Mesenchymal stem cell (in vitro differentiated cells and primary cell): ENCODE measurements at regions not wholly inside any gene's neighbourhood (a gene's known extent, or its start where the extent isn't known, plus 50 kb on each side); places are given as distances from the start of the nearest gene placed in this dataset.

Experiments
- DNase-seq: peaks from one replicate; pipeline ENCODE4 v3.0.0-alpha.2; 2013
- H2AFZ ChIP-seq: one replicate; pipeline ENCODE4 v1.6.1; 2013; ENCODE audit warnings: low read depth, mild to moderate bottlenecking, control low read depth, inconsistent platforms, low read length, moderate library complexity
- H2AK5ac ChIP-seq: 2 replicates; pipeline ENCODE4 v1.6.1; 2013; ENCODE audit warnings: low read length, moderate library complexity, mild to moderate bottlenecking, inconsistent platforms; ENCODE audit not compliant: severe bottlenecking
- H2BK120ac ChIP-seq: one replicate; pipeline ENCODE4 v1.6.1; 2013; ENCODE audit warnings: low read depth, mild to moderate bottlenecking, inconsistent platforms, low read length, moderate library complexity
- H2BK12ac ChIP-seq, 2 experiments: one replicate each; pipeline ENCODE4 v1.6.1; 2013; ENCODE audit warnings: inconsistent platforms in 2 of 2, low read length in 2 of 2, mild to moderate bottlenecking in 2 of 2, moderate library complexity in 2 of 2, control low read depth in 1 of 2
- H2BK15ac ChIP-seq: one replicate; pipeline ENCODE4 v1.6.1; 2013; ENCODE audit warnings: mild to moderate bottlenecking, low read depth, inconsistent platforms; ENCODE audit not compliant: poor library complexity, severe bottlenecking
- H2BK5ac ChIP-seq: 2 replicates; pipeline ENCODE4 v1.6.1; 2013; ENCODE audit warnings: low read depth, mild to moderate bottlenecking, low read length, control low read depth, inconsistent platforms; ENCODE audit not compliant: poor library complexity, severe bottlenecking
- H3K14ac ChIP-seq, 2 experiments: one replicate each; pipeline ENCODE4 v1.6.1; 2013; ENCODE audit warnings: inconsistent platforms in 2 of 2, low read length in 2 of 2, control low read depth in 1 of 2, mild to moderate bottlenecking in 1 of 2, moderate library complexity in 1 of 2
- H3K18ac ChIP-seq, 2 experiments: one replicate each; pipeline ENCODE4 v1.6.1; 2013; ENCODE audit warnings: inconsistent platforms in 2 of 2, low read length in 2 of 2, control low read depth in 1 of 2, low read depth in 1 of 2, mild to moderate bottlenecking in 1 of 2
- H3K23ac ChIP-seq, 2 experiments: one replicate each; pipeline ENCODE4 v1.6.1; 2013; ENCODE audit warnings: inconsistent platforms in 2 of 2, low read length in 2 of 2, mild to moderate bottlenecking in 2 of 2, moderate library complexity in 2 of 2, control low read depth in 1 of 2
- H3K27ac ChIP-seq: 2 replicates; pipeline ENCODE4 v1.5.1; 2013; ENCODE audit warnings: mild to moderate bottlenecking, moderate library complexity, low read length, control low read depth, inconsistent platforms; ENCODE audit not compliant: poor library complexity, severe bottlenecking
- H3K27me3 ChIP-seq, 2 experiments: 2 replicates each; pipeline versions ENCODE4 v1.6.1 to v1.7.0; 2013; ENCODE audit warnings: low read length in 2 of 2, mild to moderate bottlenecking in 2 of 2, moderate library complexity in 2 of 2, control low read depth in 1 of 2, inconsistent platforms in 1 of 2; ENCODE audit not compliant: control insufficient read depth in 1 of 2, insufficient read depth in 1 of 2
- H3K36me3 ChIP-seq, 2 experiments: 2 replicates each; pipeline versions ENCODE4 v1.6.1 to v1.7.0; 2013; ENCODE audit warnings: low read length in 2 of 2, control low read depth in 1 of 2, inconsistent platforms in 1 of 2, low read depth in 1 of 2, mild to moderate bottlenecking in 1 of 2; ENCODE audit not compliant: insufficient read depth in 2 of 2, control insufficient read depth in 1 of 2
- H3K4ac ChIP-seq, 2 experiments: one replicate each; pipeline ENCODE4 v1.6.1; 2013; ENCODE audit warnings: inconsistent platforms in 2 of 2, low read length in 2 of 2, mild to moderate bottlenecking in 2 of 2, moderate library complexity in 2 of 2, control low read depth in 1 of 2, low read depth in 1 of 2
- H3K4me1 ChIP-seq: 2 replicates; pipeline ENCODE4 v1.6.1; 2013; ENCODE audit warnings: low read depth, low read length, control low read depth; ENCODE audit not compliant: control insufficient read depth, insufficient read depth
- H3K4me2 ChIP-seq: 2 replicates; pipeline ENCODE4 v1.6.1; 2013; ENCODE audit warnings: low read length, mild to moderate bottlenecking, inconsistent platforms; ENCODE audit not compliant: poor library complexity, severe bottlenecking
- H3K4me3 ChIP-seq, 2 experiments: 2 replicates each; pipeline versions ENCODE4 v1.5.1 to v1.7.0; 2013; ENCODE audit warnings: low read length in 2 of 2, mild to moderate bottlenecking in 2 of 2, control low read depth in 1 of 2, low read depth in 1 of 2; ENCODE audit not compliant: insufficient read depth in 1 of 2
- H3K79me1 ChIP-seq: replicated peaks from 2 replicates; pipeline ENCODE4 v1.6.1; 2013; ENCODE audit warnings: mild to moderate bottlenecking, control low read depth, low read length, inconsistent platforms; ENCODE audit not compliant: poor library complexity, severe bottlenecking
- H3K9ac ChIP-seq: 2 replicates; pipeline ENCODE4 v1.7.0; 2013; ENCODE audit warnings: mild to moderate bottlenecking, low read length, moderate library complexity
- H3K9me3 ChIP-seq: 2 replicates; pipeline ENCODE4 v1.7.0; 2013; ENCODE audit warnings: mild to moderate bottlenecking, low read length; ENCODE audit not compliant: control insufficient read depth
- H4K8ac ChIP-seq: one replicate; pipeline ENCODE4 v1.6.1; 2013; ENCODE audit warnings: inconsistent platforms, mild to moderate bottlenecking, low read length, moderate library complexity
- H4K91ac ChIP-seq: one replicate; pipeline ENCODE4 v1.6.1; 2013; ENCODE audit warnings: mild to moderate bottlenecking, low read length, inconsistent platforms
- WGBS: methylation state at CpG from one replicate; pipeline ENCODE4 v1.1.7; 2013; ENCODE audit warnings: mixed read lengths; 5-methylcytosine and 5-hydroxymethylcytosine counted together

DNA sequence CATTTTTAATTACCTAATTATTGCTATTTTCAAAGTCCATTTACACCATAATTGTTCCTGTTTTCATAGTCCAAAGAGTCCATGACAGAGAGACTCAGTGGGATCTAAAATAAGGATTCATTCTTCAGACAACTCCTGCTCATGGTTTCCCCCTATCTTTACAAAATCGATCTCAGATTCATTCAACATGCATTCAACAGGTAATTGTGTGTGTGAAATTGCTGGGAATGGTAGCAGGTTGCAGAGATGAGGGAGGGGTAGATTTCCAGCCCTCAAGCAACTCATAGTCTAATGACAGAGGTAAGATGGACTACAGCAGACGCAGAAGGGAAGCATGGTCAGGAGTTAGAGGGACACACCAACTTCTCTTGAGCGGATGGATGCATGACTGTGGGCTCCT is 138.1 kb downstream of the TSHZ3 start:
- no peaks in the 10 kb centered on the region for H3K79me1 ChIP-seq
- peaks cover 3% of the 10 kb centered on the region for H3K4me1 ChIP-seq
- H2BK120ac ChIP-seq, result no peak overlapping the region
- H2BK12ac ChIP-seq, result peak overlapping the region; percentile 29 to 93
- no peak overlapping the region for H3K18ac ChIP-seq
- H2BK5ac ChIP-seq, result no peak overlapping the region
- peak overlapping the region; percentile 33 for H2BK15ac ChIP-seq
- H4K8ac ChIP-seq, result no peak overlapping the region
- peak overlapping the region; percentile 84 for H2AK5ac ChIP-seq
- H3K4me2 ChIP-seq, result no peak overlapping the region
- peak overlapping the region; percentile 60 for H4K91ac ChIP-seq
- H3K27ac ChIP-seq, result no peak overlapping the region
- no peaks in the 10 kb centered on the region for H3K27me3 ChIP-seq
- H3K4ac ChIP-seq, result no peak overlapping the region
- whole genome bisulfite sequencing, result 100% methylated on average over 2 of the region's 3 CpGs
- no peaks in the 10 kb centered on the region for H3K9me3 ChIP-seq
- H3K14ac ChIP-seq, result no peak overlapping the region
- no peak overlapping the region for H3K4me3 ChIP-seq
- DNase-seq, result no peak
- no peak overlapping the region for H2AFZ ChIP-seq
- no peak overlapping the region for H3K9ac ChIP-seq
- H3K36me3 ChIP-seq, result no peaks in the 10 kb centered on the region
- no peak overlapping the region for H3K23ac ChIP-seq

GRCh38 chr19:31205887-31206518 is 143.2 kb downstream of the TSHZ3 start:
- Histone ChIP-seq H3K4me3 (no peak overlapping the region), H2BK5ac (no peak overlapping the region)

DNA sequence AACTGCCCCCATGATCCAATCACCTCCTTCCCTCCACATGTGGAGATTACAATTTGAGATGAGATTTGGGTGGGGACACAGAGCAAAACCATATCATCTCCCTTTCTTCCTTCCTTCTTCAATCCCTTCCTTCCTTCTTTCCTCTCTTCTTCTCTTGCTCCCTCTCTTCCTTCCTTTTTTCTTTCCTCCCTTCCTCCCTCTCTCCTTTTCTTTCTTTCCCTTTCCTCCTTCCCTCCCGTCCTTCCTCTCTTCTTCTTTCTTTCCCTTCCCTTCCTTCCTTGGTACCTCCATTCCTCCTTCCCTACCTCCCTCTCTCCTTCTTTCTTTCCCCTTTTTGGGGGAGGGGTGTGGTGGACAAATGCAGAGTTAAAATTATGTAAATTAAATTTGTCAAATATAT is 145.1 kb downstream of the TSHZ3 start:
- no peak overlapping the region for H4K91ac ChIP-seq
- no peak overlapping the region for H3K27ac ChIP-seq
- no peak overlapping the region for H3K4me2 ChIP-seq
- no peak overlapping the region for H4K8ac ChIP-seq
- no peak overlapping the region for H3K9ac ChIP-seq
- no peak overlapping the region for H3K4ac ChIP-seq
- H3K14ac ChIP-seq, result no peak overlapping the region
- no peak overlapping the region for H2AK5ac ChIP-seq
- H2BK15ac ChIP-seq, result no peak overlapping the region
- H3K18ac ChIP-seq, result no peak overlapping the region
- no peaks in the 10 kb centered on the region for H3K79me1 ChIP-seq
- peaks cover 8% of the 10 kb centered on the region for H3K9me3 ChIP-seq
- no peak overlapping the region for H3K23ac ChIP-seq
- no peak overlapping the region for H2AFZ ChIP-seq
- H3K27me3 ChIP-seq, result no peaks in the 10 kb centered on the region
- no peak overlapping the region for H2BK12ac ChIP-seq
- WGBS, result no CpG with 5 or more reads among the region's 1 CpG
- no peak overlapping the region for H2BK120ac ChIP-seq
- H3K36me3 ChIP-seq, result no peaks in the 10 kb centered on the region
- H3K4me1 ChIP-seq, result no peaks in the 10 kb centered on the region
- DNase-seq, result no peak
- H3K4me3 ChIP-seq, result no peak overlapping the region
- H2BK5ac ChIP-seq, result no peak overlapping the region

More at GRCh38 chr19:31205887-31206518, 143.2 kb downstream of the TSHZ3 start:
- no peaks in the 10 kb centered on the region for H3K27me3 ChIP-seq
- no peak overlapping the region for H3K4ac ChIP-seq
- no peak overlapping the region for H2BK120ac ChIP-seq
- no peak overlapping the region for H3K27ac ChIP-seq
- H3K79me1 ChIP-seq, result no peaks in the 10 kb centered on the region
- no peak overlapping the region for H3K9ac ChIP-seq
- no peak overlapping the region for H3K18ac ChIP-seq
- H3K4me1 ChIP-seq, result no peaks in the 10 kb centered on the region
- no peak overlapping the region for H2AFZ ChIP-seq
- H3K9me3 ChIP-seq, result peaks cover 8% of the 10 kb centered on the region
- no peak overlapping the region for H2BK12ac ChIP-seq
- no peak overlapping the region for H4K8ac ChIP-seq
- WGBS, result 92% methylated on average over 2 of the region's 2 CpGs
- DNase-seq, result no peak
- no peaks in the 10 kb centered on the region for H3K36me3 ChIP-seq
- no peak overlapping the region for H3K4me2 ChIP-seq
- no peak overlapping the region for H4K91ac ChIP-seq
- no peak overlapping the region for H3K14ac ChIP-seq
- no peak overlapping the region for H3K23ac ChIP-seq
- H2AK5ac ChIP-seq, result no peak overlapping the region
- H2BK15ac ChIP-seq, result no peak overlapping the region

DNA sequence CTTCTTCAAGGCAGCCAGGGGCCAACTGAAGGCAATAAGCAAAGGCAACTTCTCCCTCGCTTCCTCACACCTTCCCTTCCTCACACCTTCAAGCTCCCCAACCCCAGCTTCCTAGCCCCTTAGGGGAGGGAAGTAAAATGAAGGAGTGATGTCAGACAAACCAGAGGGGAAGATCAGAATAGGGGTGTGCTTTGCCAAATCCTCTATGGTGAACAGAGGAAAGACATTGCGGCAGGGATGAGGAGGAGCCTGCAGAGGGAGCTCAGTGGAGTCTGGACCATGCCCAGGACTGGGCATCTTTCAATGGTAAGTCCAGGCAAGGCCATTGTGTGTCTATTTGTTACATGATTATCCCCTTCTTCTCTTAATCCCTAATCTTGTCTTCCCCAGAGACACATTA is 164.0 kb downstream of the TSHZ3 start:
- no peak overlapping the region for H4K91ac ChIP-seq
- WGBS, result 90% methylated on average over 1 of the region's 2 CpGs
- no peaks in the 10 kb centered on the region for H3K36me3 ChIP-seq
- H2BK5ac ChIP-seq, result no peak overlapping the region
- H3K23ac ChIP-seq, result no peak overlapping the region
- no peak overlapping the region for H3K18ac ChIP-seq
- no peak overlapping the region for H2AFZ ChIP-seq
- H3K4ac ChIP-seq, result no peak overlapping the region
- H3K27ac ChIP-seq, result no peak overlapping the region
- H2BK12ac ChIP-seq, result no peak overlapping the region
- no peak overlapping the region for H4K8ac ChIP-seq
- H3K4me1 ChIP-seq, result no peaks in the 10 kb centered on the region
- H3K4me2 ChIP-seq, result no peak overlapping the region
- peaks cover 40% of the 10 kb centered on the region for H3K9me3 ChIP-seq
- H3K14ac ChIP-seq, result no peak overlapping the region
- H3K4me3 ChIP-seq, result no peak overlapping the region
- H3K79me1 ChIP-seq, result no peaks in the 10 kb centered on the region
- H3K27me3 ChIP-seq, result no peaks in the 10 kb centered on the region
- no peak for DNase-seq
- no peak overlapping the region for H3K9ac ChIP-seq
- H2AK5ac ChIP-seq, result no peak overlapping the region
- H2BK15ac ChIP-seq, result no peak overlapping the region
- H2BK120ac ChIP-seq, result no peak overlapping the region
